Adrenal gland (tissue), 5 donors: ENCODE measurements at regions not wholly inside any gene's neighbourhood (a gene's known extent, or its start where the extent isn't known, plus 50 kb on each side); places are given as distances from the start of the nearest gene placed in this dataset.

Experiments used
- CTCF ChIP-seq, 6 experiments: fragments of 450-650 bp in 4 of 6; fragments of 200-600 bp in 2 of 6; sonication (generic) in 1 of 6; IDR thresholded peaks; 1 replicate in 5 of 6; 2 replicates in 1 of 6; pipeline versions ENCODE4 v1.5.1 to v1.8.0; 2016 to 2021; ENCODE audit warnings: antibody characterized with exemption in 6 of 6, mild to moderate bottlenecking in 2 of 6, moderate library complexity in 1 of 6
- POLR2A ChIP-seq, 2 donors: fragments of 450-650 bp; IDR thresholded peaks; one replicate each; pipeline ENCODE4 v1.6.1; 2017; ENCODE audit warnings: antibody characterized with exemption in 2 of 2, mild to moderate bottlenecking in 2 of 2, moderate library complexity in 1 of 2
- donor health status: DM: no; HTN: no; CAD: no.

DNA sequence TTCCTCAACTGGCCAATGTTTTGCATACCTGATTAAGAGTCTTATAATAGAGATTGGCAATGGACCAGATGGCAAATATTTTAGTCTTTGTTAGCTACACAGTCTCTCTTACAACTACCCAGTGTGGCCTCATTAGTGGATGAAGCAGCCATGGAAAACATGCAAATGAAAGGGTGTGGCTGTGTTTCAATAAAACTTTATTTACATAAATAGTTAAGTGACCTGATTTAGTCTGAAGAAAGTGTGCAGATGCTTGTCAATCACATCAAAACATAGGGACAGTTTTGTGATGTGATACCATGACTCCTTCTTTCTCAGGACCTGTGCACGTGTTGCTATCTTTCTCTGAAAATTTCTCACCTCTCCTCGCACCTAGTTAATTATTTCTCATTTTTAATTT lies 309.8 kb upstream of the GRM7 start:
- TF ChIP-seq CTCF (IDR thresholded peaks at IDR 0.05) = no peak
- TF ChIP-seq POLR2A (IDR thresholded peaks at IDR 0.05) = no peak
